Duodenal mucosa (tissue), 2 donors: ENCODE measurements at regions not wholly inside any gene's neighbourhood (a gene's known extent, or its start where the extent isn't known, plus 50 kb on each side); places are given as distances from the start of the nearest gene placed in this dataset.

Experiments used
- H3K27ac ChIP-seq: one replicate; pipeline ENCODE4 v1.7.0; 2013; ENCODE audit warnings: low read depth, low read length
- H3K27me3 ChIP-seq, 2 donors: one replicate each; pipeline ENCODE4 v1.7.0; 2013; ENCODE audit warnings: low read length in 2 of 2, control low read depth in 1 of 2; ENCODE audit not compliant: insufficient read depth in 2 of 2, control insufficient read depth in 1 of 2
- H3K36me3 ChIP-seq, 2 donors: one replicate each; pipeline ENCODE4 v1.7.0; 2013; ENCODE audit warnings: low read length in 2 of 2, control low read depth in 1 of 2; ENCODE audit not compliant: insufficient read depth in 2 of 2, control insufficient read depth in 1 of 2
- H3K4me1 ChIP-seq, 2 donors: one replicate each; pipeline ENCODE4 v1.7.0; 2013; ENCODE audit warnings: low read length in 2 of 2, control low read depth in 1 of 2; ENCODE audit not compliant: insufficient read depth in 2 of 2, control insufficient read depth in 1 of 2
- H3K4me3 ChIP-seq, 2 donors: one replicate each; pipeline ENCODE4 v1.7.0; 2013; ENCODE audit warnings: low read length in 2 of 2, low read depth in 1 of 2
- H3K9ac ChIP-seq, 2 donors: one replicate each; pipeline ENCODE4 v1.7.0; 2013; ENCODE audit warnings: low read length in 2 of 2, low read depth in 1 of 2
- H3K9me3 ChIP-seq, 2 donors: one replicate each; pipeline ENCODE4 v1.7.0; 2013; ENCODE audit warnings: low read length in 2 of 2, control low read depth in 1 of 2; ENCODE audit not compliant: control insufficient read depth in 1 of 2

- no peaks in the 10 kb centered on the region for H3K9me3 ChIP-seq
- peaks cover 0 to 8% of the 10 kb centered on the region in 2 donors for H3K4me1 ChIP-seq
- H3K36me3 ChIP-seq = no peaks in the 10 kb centered on the region
- no peak overlapping the region for H3K27ac ChIP-seq
- H3K4me3 ChIP-seq = no peak overlapping the region
- H3K9ac ChIP-seq = no peak overlapping the region
- no peaks in the 10 kb centered on the region for H3K27me3 ChIP-seq
These were observed 342.7 kb upstream of the NR5A2 start for GRCh38 chr1:199684686-199685273.

- Histone ChIP-seq H3K27ac (no peak overlapping the region), H3K4me3 (no peak overlapping the region), H3K36me3 (no peaks in the 10 kb centered on the region), H3K27me3 (no peaks in the 10 kb centered on the region), H3K4me1 (peaks cover 0 to 8% of the 10 kb centered on the region in 2 donors), H3K9ac (no peak overlapping the region), H3K9me3 (no peaks in the 10 kb centered on the region)
These were observed 342.1 kb upstream of the NR5A2 start for GRCh38 chr1:199685369-199685768.

GRCh38 chr1:199687321-199687720 is 340.2 kb upstream of the NR5A2 start:
- Histone ChIP-seq H3K9me3 (no peaks in the 10 kb centered on the region), H3K36me3 (no peaks in the 10 kb centered on the region), H3K9ac (no peak overlapping the region), H3K4me1 (peaks cover 0 to 8% of the 10 kb centered on the region in 2 donors), H3K27me3 (no peaks in the 10 kb centered on the region), H3K27ac (no peak overlapping the region), H3K4me3 (no peak overlapping the region)

- no peak overlapping the region for H3K9ac ChIP-seq
- H3K27ac ChIP-seq = no peak overlapping the region
- H3K36me3 ChIP-seq = no peaks in the 10 kb centered on the region
- peaks cover 0 to 8% of the 10 kb centered on the region in 2 donors for H3K4me1 ChIP-seq
- H3K27me3 ChIP-seq = no peaks in the 10 kb centered on the region
- no peaks in the 10 kb centered on the region for H3K9me3 ChIP-seq
- no peak overlapping the region for H3K4me3 ChIP-seq
These were observed 339.3 kb upstream of the NR5A2 start for GRCh38 chr1:199688133-199688676.

- Histone ChIP-seq H3K27ac (no peak overlapping the region), H3K4me3 (no peak overlapping the region), H3K4me1 (peaks cover 0 to 8% of the 10 kb centered on the region in 2 donors), H3K9ac (no peak overlapping the region), H3K27me3 (no peaks in the 10 kb centered on the region), H3K9me3 (no peaks in the 10 kb centered on the region), H3K36me3 (no peaks in the 10 kb centered on the region)
These were observed 338.7 kb upstream of the NR5A2 start for GRCh38 chr1:199688774-199689173.

GRCh38 chr1:199690496-199690895 is 337.0 kb upstream of the NR5A2 start:
- H3K9me3 ChIP-seq = no peaks in the 10 kb centered on the region
- no peak overlapping the region for H3K9ac ChIP-seq
- H3K36me3 ChIP-seq = no peaks in the 10 kb centered on the region
- no peak overlapping the region for H3K4me3 ChIP-seq
- H3K27ac ChIP-seq = no peak overlapping the region
- no peaks in the 10 kb centered on the region for H3K27me3 ChIP-seq
- H3K4me1 ChIP-seq = peaks cover 0 to under 1% of the 10 kb centered on the region in 2 donors

GRCh38 chr1:199691540-199691939 is 336.0 kb upstream of the NR5A2 start:
- no peaks in the 10 kb centered on the region for H3K27me3 ChIP-seq
- no peak overlapping the region for H3K4me3 ChIP-seq
- H3K4me1 ChIP-seq = no peaks in the 10 kb centered on the region
- H3K27ac ChIP-seq = no peak overlapping the region
- H3K9ac ChIP-seq = no peak overlapping the region
- no peaks in the 10 kb centered on the region for H3K36me3 ChIP-seq
- no peaks in the 10 kb centered on the region for H3K9me3 ChIP-seq

- Histone ChIP-seq H3K36me3 (no peaks in the 10 kb centered on the region), H3K27ac (no peak overlapping the region), H3K4me1 (no peaks in the 10 kb centered on the region), H3K27me3 (no peaks in the 10 kb centered on the region), H3K4me3 (no peak overlapping the region), H3K9ac (no peak overlapping the region), H3K9me3 (no peaks in the 10 kb centered on the region)
These were observed 333.8 kb upstream of the NR5A2 start for GRCh38 chr1:199693724-199694123.

- Histone ChIP-seq H3K4me3 (no peak overlapping the region), H3K36me3 (no peaks in the 10 kb centered on the region), H3K9me3 (no peaks in the 10 kb centered on the region), H3K4me1 (no peaks in the 10 kb centered on the region), H3K9ac (no peak overlapping the region), H3K27ac (no peak overlapping the region), H3K27me3 (no peaks in the 10 kb centered on the region)
These were observed 331.3 kb upstream of the NR5A2 start for GRCh38 chr1:199696225-199696624.

- H3K4me3 ChIP-seq = no peak overlapping the region
- H3K27me3 ChIP-seq = no peaks in the 10 kb centered on the region
- no peak overlapping the region for H3K27ac ChIP-seq
- H3K36me3 ChIP-seq = no peaks in the 10 kb centered on the region
- H3K9me3 ChIP-seq = no peaks in the 10 kb centered on the region
- no peak overlapping the region for H3K9ac ChIP-seq
- H3K4me1 ChIP-seq = no peaks in the 10 kb centered on the region
These were observed 329.3 kb upstream of the NR5A2 start for GRCh38 chr1:199698222-199698621.
